ENCODE measurements at regions not wholly inside any gene's neighbourhood (a gene's known extent, or its start where the extent isn't known, plus 50 kb on each side); places are given as distances from the start of the nearest gene placed in this dataset.

- H3K27ac ChIP-seq (ENCODE audit: low read depth, low read length) = no peak overlapping the region
- H3K27me3 ChIP-seq (ENCODE audit: insufficient read depth, low read length, poor library complexity) = no peaks in the 10 kb centered on the region
These were observed 98.8 kb upstream of the DST start for GRCh38 chr6:56741472-56741871.

GRCh38 chr6:56739836-56740815 lies 97.4 kb upstream of the DST start:
- Histone ChIP-seq H3K27ac (ENCODE audit: low read depth, low read length) (no peak overlapping the region), H3K4ac (ENCODE audit: low read depth, low read length) (no peak overlapping the region), H3K4me2 (ENCODE audit: low read length) (no peak overlapping the region), H4K8ac (ENCODE audit: low read depth, low read length) (no peak overlapping the region), H3K56ac (ENCODE audit: low read length) (peak overlapping the region; percentile 30), H3K23ac (ENCODE audit: low read length) (no peak overlapping the region), H3K9ac (ENCODE audit: low read length) (no peak overlapping the region), H3K4me1 (ENCODE audit: control insufficient read depth, low read depth, low read length) (peaks cover 3% of the 10 kb centered on the region), H2BK120ac (ENCODE audit: low read depth, low read length) (no peak overlapping the region), H3K79me1 (ENCODE audit: low read length) (peaks cover 10% of the 10 kb centered on the region), H3K79me2 (ENCODE audit: control insufficient read depth, insufficient read depth, low read length) (peaks cover 20% of the 10 kb centered on the region), H2BK15ac (replicated peaks; ENCODE audit: low read depth) (no peak overlapping the region), H3K36me3 (ENCODE audit: control insufficient read depth, insufficient read depth, low read length) (no peaks in the 10 kb centered on the region), H2AK5ac (ENCODE audit: low read length) (no peak overlapping the region), H2BK5ac (ENCODE audit: low read length) (no peak overlapping the region), H3K27me3 (ENCODE audit: insufficient read depth, low read length, poor library complexity) (no peaks in the 10 kb centered on the region), H3K4me3 (ENCODE audit: low read length) (no peak overlapping the region), H3K18ac (ENCODE audit: low read length) (no peak overlapping the region), H4K5ac (ENCODE audit: low read length) (no peak overlapping the region)
- DNase-seq = no peak
- WGBS (ENCODE audit: extremely low coverage, insufficient coverage, low lambda C conversion rate) = no CpG with 5 or more reads among the region's 8 CpGs

More at GRCh38 chr6:56741472-56741871, 98.8 kb upstream of the DST start:
- peaks cover 3% of the 10 kb centered on the region for H3K4me1 ChIP-seq (ENCODE audit: control insufficient read depth, low read depth, low read length)
- H2AK5ac ChIP-seq (ENCODE audit: low read length) = no peak overlapping the region
- H2BK5ac ChIP-seq (ENCODE audit: low read length) = no peak overlapping the region
- no peak overlapping the region for H3K23ac ChIP-seq (ENCODE audit: low read length)
- no peak overlapping the region for H4K5ac ChIP-seq (ENCODE audit: low read length)
- DNase-seq = no peak
- H3K18ac ChIP-seq (ENCODE audit: low read length) = no peak overlapping the region
- no peak overlapping the region for H3K4ac ChIP-seq (ENCODE audit: low read depth, low read length)
- no peak overlapping the region for H2BK120ac ChIP-seq (ENCODE audit: low read depth, low read length)
- H3K9ac ChIP-seq (ENCODE audit: low read length) = no peak overlapping the region
- no peak overlapping the region for H4K8ac ChIP-seq (ENCODE audit: low read depth, low read length)
- no peak overlapping the region for H3K56ac ChIP-seq (ENCODE audit: low read length)
- H3K36me3 ChIP-seq (ENCODE audit: control insufficient read depth, insufficient read depth, low read length) = no peaks in the 10 kb centered on the region
- no peak overlapping the region for H2BK15ac ChIP-seq (replicated peaks; ENCODE audit: low read depth)
- H3K79me1 ChIP-seq (ENCODE audit: low read length) = peaks cover 8% of the 10 kb centered on the region
- no peak overlapping the region for H3K4me3 ChIP-seq (ENCODE audit: low read length)
- peaks cover 18% of the 10 kb centered on the region for H3K79me2 ChIP-seq (ENCODE audit: control insufficient read depth, insufficient read depth, low read length)
- no peak overlapping the region for H3K4me2 ChIP-seq (ENCODE audit: low read length)

- Histone ChIP-seq H3K27ac (ENCODE audit: low read depth, low read length) (no peak overlapping the region), H3K18ac (ENCODE audit: low read length) (no peak overlapping the region), H3K9ac (ENCODE audit: low read length) (no peak overlapping the region), H2BK120ac (ENCODE audit: low read depth, low read length) (no peak overlapping the region), H3K4me2 (ENCODE audit: low read length) (no peak overlapping the region), H3K4me3 (ENCODE audit: low read length) (no peak overlapping the region), H3K27me3 (ENCODE audit: insufficient read depth, low read length, poor library complexity) (no peaks in the 10 kb centered on the region), H3K56ac (ENCODE audit: low read length) (no peak overlapping the region), H4K5ac (ENCODE audit: low read length) (no peak overlapping the region), H3K79me1 (ENCODE audit: low read length) (peaks cover 7% of the 10 kb centered on the region), H3K23ac (ENCODE audit: low read length) (no peak overlapping the region), H3K36me3 (ENCODE audit: control insufficient read depth, insufficient read depth, low read length) (no peaks in the 10 kb centered on the region), H3K4ac (ENCODE audit: low read depth, low read length) (no peak overlapping the region), H2AK5ac (ENCODE audit: low read length) (no peak overlapping the region), H2BK5ac (ENCODE audit: low read length) (no peak overlapping the region), H3K79me2 (ENCODE audit: control insufficient read depth, insufficient read depth, low read length) (peaks cover 14% of the 10 kb centered on the region), H3K4me1 (ENCODE audit: control insufficient read depth, low read depth, low read length) (no peaks in the 10 kb centered on the region), H2BK15ac (replicated peaks; ENCODE audit: low read depth) (no peak overlapping the region), H4K8ac (ENCODE audit: low read depth, low read length) (no peak overlapping the region)
- WGBS (ENCODE audit: extremely low coverage, insufficient coverage, low lambda C conversion rate) = no CpG with 5 or more reads among the region's 4 CpGs
- DNase-seq = no peak
These were observed 94.1 kb upstream of the DST start for GRCh38 chr6:56736804-56737203.

GRCh38 chr6:56734335-56734734 lies 91.6 kb upstream of the DST start:
- no peak overlapping the region for H3K18ac ChIP-seq (ENCODE audit: low read length)
- no peaks in the 10 kb centered on the region for H3K4me1 ChIP-seq (ENCODE audit: control insufficient read depth, low read depth, low read length)
- no peak overlapping the region for H3K4me2 ChIP-seq (ENCODE audit: low read length)
- H2BK15ac ChIP-seq (replicated peaks; ENCODE audit: low read depth) = no peak overlapping the region
- H3K4ac ChIP-seq (ENCODE audit: low read depth, low read length) = no peak overlapping the region
- peaks cover 5% of the 10 kb centered on the region for H3K79me1 ChIP-seq (ENCODE audit: low read length)
- no peak overlapping the region for H2BK120ac ChIP-seq (ENCODE audit: low read depth, low read length)
- no peak overlapping the region for H2BK5ac ChIP-seq (ENCODE audit: low read length)
- H3K4me3 ChIP-seq (ENCODE audit: low read length) = no peak overlapping the region
- peaks cover 6% of the 10 kb centered on the region for H3K79me2 ChIP-seq (ENCODE audit: control insufficient read depth, insufficient read depth, low read length)
- no peaks in the 10 kb centered on the region for H3K27me3 ChIP-seq (ENCODE audit: insufficient read depth, low read length, poor library complexity)
- no peak overlapping the region for H4K8ac ChIP-seq (ENCODE audit: low read depth, low read length)
- no peak overlapping the region for H3K27ac ChIP-seq (ENCODE audit: low read depth, low read length)
- no peaks in the 10 kb centered on the region for H3K36me3 ChIP-seq (ENCODE audit: control insufficient read depth, insufficient read depth, low read length)
- DNase-seq = no peak
- H3K56ac ChIP-seq (ENCODE audit: low read length) = no peak overlapping the region
- no peak overlapping the region for H3K9ac ChIP-seq (ENCODE audit: low read length)
- no peak overlapping the region for H2AK5ac ChIP-seq (ENCODE audit: low read length)
- H3K23ac ChIP-seq (ENCODE audit: low read length) = no peak overlapping the region
- WGBS (ENCODE audit: extremely low coverage, insufficient coverage, low lambda C conversion rate) = no CpG with 5 or more reads among the region's 2 CpGs
- H4K5ac ChIP-seq (ENCODE audit: low read length) = no peak overlapping the region

GRCh38 chr6:56733211-56733697 lies 90.6 kb upstream of the DST start:
- H3K4me1 ChIP-seq (ENCODE audit: control insufficient read depth, low read depth, low read length) = no peaks in the 10 kb centered on the region
- no peak overlapping the region for H2BK15ac ChIP-seq (replicated peaks; ENCODE audit: low read depth)
- H2BK120ac ChIP-seq (ENCODE audit: low read depth, low read length) = no peak overlapping the region
- no peak overlapping the region for H2AK5ac ChIP-seq (ENCODE audit: low read length)
- peaks cover 5% of the 10 kb centered on the region for H3K79me2 ChIP-seq (ENCODE audit: control insufficient read depth, insufficient read depth, low read length)
- H3K4me2 ChIP-seq (ENCODE audit: low read length) = no peak overlapping the region
- no peak overlapping the region for H4K8ac ChIP-seq (ENCODE audit: low read depth, low read length)
- no peak overlapping the region for H3K27ac ChIP-seq (ENCODE audit: low read depth, low read length)
- H3K56ac ChIP-seq (ENCODE audit: low read length) = no peak overlapping the region
- no peak overlapping the region for H3K4me3 ChIP-seq (ENCODE audit: low read length)
- H3K9ac ChIP-seq (ENCODE audit: low read length) = no peak overlapping the region
- no peak overlapping the region for H3K18ac ChIP-seq (ENCODE audit: low read length)
- H4K5ac ChIP-seq (ENCODE audit: low read length) = no peak overlapping the region
- no peak for DNase-seq
- WGBS (ENCODE audit: extremely low coverage, insufficient coverage, low lambda C conversion rate) = no CpG with 5 or more reads among the region's 1 CpG
- no peaks in the 10 kb centered on the region for H3K36me3 ChIP-seq (ENCODE audit: control insufficient read depth, insufficient read depth, low read length)
- H2BK5ac ChIP-seq (ENCODE audit: low read length) = no peak overlapping the region
- H3K79me1 ChIP-seq (ENCODE audit: low read length) = peaks cover 3% of the 10 kb centered on the region
- no peak overlapping the region for H3K4ac ChIP-seq (ENCODE audit: low read depth, low read length)
- H3K27me3 ChIP-seq (ENCODE audit: insufficient read depth, low read length, poor library complexity) = no peaks in the 10 kb centered on the region
- no peak overlapping the region for H3K23ac ChIP-seq (ENCODE audit: low read length)

Data from mesendoderm (in vitro differentiated cells).